ENCODE measurements at regions not wholly inside any gene's neighbourhood (a gene's known extent, or its start where the extent isn't known, plus 50 kb on each side); places are given as distances from the start of the nearest gene placed in this dataset.
A peak's percentile ranks its signal among the peaks of the same experiment; 100 is the strongest.

DNA sequence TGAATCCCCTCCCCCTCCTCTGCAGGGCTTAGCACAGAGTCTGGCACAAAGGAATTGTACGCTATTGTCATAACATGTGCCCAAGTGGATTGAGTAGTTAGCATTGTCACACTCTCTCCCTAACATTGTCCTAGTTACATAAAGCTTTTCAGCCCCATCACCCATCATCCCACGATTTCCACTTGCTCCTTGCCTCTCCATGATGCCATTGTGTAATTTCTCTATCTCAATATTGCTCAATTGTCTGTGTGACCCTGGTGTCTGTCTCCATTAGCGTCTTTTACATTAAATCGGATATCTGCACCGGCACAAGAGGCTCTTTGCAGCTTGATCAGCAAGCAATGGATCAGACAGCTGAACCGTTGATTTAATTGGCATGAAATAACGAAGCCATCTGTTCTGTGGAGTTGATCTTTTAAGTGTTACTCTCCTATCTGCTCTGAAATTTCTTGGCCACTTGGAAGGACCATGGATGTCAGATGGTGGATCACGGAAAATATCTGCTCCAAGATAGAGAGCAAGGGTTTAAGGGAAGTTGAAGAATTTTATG is 77.0 kb upstream of the HS3ST4 start:
- DNase-seq = no peak
- H2AK5ac ChIP-seq (ENCODE audit: low read length, severe bottlenecking) = no peak overlapping the region
- no peak overlapping the region for H3K4me2 ChIP-seq (ENCODE audit: low read length, poor library complexity, severe bottlenecking)
- H3K79me1 ChIP-seq (replicated peaks; ENCODE audit: low read length, poor library complexity, severe bottlenecking) = no peaks in the 10 kb centered on the region
- no peaks in the 10 kb centered on the region for H3K36me3 ChIP-seq (ENCODE audit: control insufficient read depth in 1 of 2, insufficient read depth in 2 of 2, low read depth in 1 of 2, low read length in 2 of 2)
- H3K4me3 ChIP-seq (ENCODE audit: insufficient read depth in 1 of 2, low read depth in 1 of 2, low read length in 2 of 2) = no peak overlapping the region
- no peak overlapping the region for H3K4ac ChIP-seq (ENCODE audit: low read depth in 1 of 2, low read length in 2 of 2)
- no peak overlapping the region for H4K8ac ChIP-seq (ENCODE audit: low read length)
- H3K14ac ChIP-seq (ENCODE audit: low read length in 2 of 2) = no peak overlapping the region
- no peaks in the 10 kb centered on the region for H3K27me3 ChIP-seq (ENCODE audit: control insufficient read depth in 1 of 2, insufficient read depth in 1 of 2, low read length in 2 of 2)
- no peak overlapping the region for H2BK120ac ChIP-seq (ENCODE audit: low read depth, low read length)
- no peak overlapping the region for H4K91ac ChIP-seq (ENCODE audit: low read length)
- H3K9me3 ChIP-seq (ENCODE audit: control insufficient read depth, low read length) = no peaks in the 10 kb centered on the region
- H3K27ac ChIP-seq (ENCODE audit: low read length, poor library complexity, severe bottlenecking) = no peak overlapping the region
- H3K18ac ChIP-seq (ENCODE audit: low read depth in 1 of 2, low read length in 2 of 2) = no peak overlapping the region
- H3K9ac ChIP-seq (ENCODE audit: low read length) = no peak overlapping the region
- no peak overlapping the region for H3K23ac ChIP-seq (ENCODE audit: low read length in 2 of 2)
- H3K4me1 ChIP-seq (ENCODE audit: control insufficient read depth, insufficient read depth, low read depth, low read length) = no peaks in the 10 kb centered on the region
- H2BK5ac ChIP-seq (ENCODE audit: low read depth, low read length, poor library complexity, severe bottlenecking) = no peak overlapping the region
- H2AFZ ChIP-seq (ENCODE audit: low read depth, low read length) = no peak overlapping the region
- no peak overlapping the region for H2BK15ac ChIP-seq (ENCODE audit: low read depth, poor library complexity, severe bottlenecking)
- WGBS = 69% methylated on average over 7 of the region's 8 CpGs
- H2BK12ac ChIP-seq (ENCODE audit: low read length in 2 of 2) = no peak overlapping the region

DNA sequence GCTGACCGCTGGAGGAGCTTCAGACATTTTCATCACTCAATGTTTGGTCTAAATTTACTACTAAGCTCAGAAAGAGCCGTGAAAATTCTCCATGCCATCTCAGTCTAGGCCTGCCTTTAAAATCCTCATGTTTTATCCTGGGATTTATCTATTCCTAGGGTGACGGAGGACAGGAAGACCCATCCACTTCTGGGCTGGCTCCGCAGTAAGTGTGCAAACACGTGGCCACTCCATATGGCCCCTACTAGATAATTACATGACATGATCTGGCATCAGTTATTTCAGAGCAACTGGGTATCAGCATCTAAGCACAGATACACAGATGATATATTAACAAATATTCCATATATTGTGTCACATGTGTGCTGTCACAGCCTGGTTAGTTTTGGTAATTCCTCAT is 77.8 kb upstream of the HS3ST4 start:
- Histone ChIP-seq H4K91ac (ENCODE audit: low read length) (no peak overlapping the region), H3K18ac (ENCODE audit: low read depth in 1 of 2, low read length in 2 of 2) (no peak overlapping the region), H3K23ac (ENCODE audit: low read length in 2 of 2) (no peak overlapping the region), H2BK15ac (ENCODE audit: low read depth, poor library complexity, severe bottlenecking) (no peak overlapping the region), H2BK12ac (ENCODE audit: low read length in 2 of 2) (no peak overlapping the region), H2BK120ac (ENCODE audit: low read depth, low read length) (no peak overlapping the region), H3K4me1 (ENCODE audit: control insufficient read depth, insufficient read depth, low read depth, low read length) (no peaks in the 10 kb centered on the region), H3K14ac (ENCODE audit: low read length in 2 of 2) (no peak overlapping the region), H3K4ac (ENCODE audit: low read depth in 1 of 2, low read length in 2 of 2) (no peak overlapping the region), H4K8ac (ENCODE audit: low read length) (no peak overlapping the region), H3K36me3 (ENCODE audit: control insufficient read depth in 1 of 2, insufficient read depth in 2 of 2, low read depth in 1 of 2, low read length in 2 of 2) (no peaks in the 10 kb centered on the region), H3K27ac (ENCODE audit: low read length, poor library complexity, severe bottlenecking) (no peak overlapping the region), H2AK5ac (ENCODE audit: low read length, severe bottlenecking) (no peak overlapping the region), H3K79me1 (replicated peaks; ENCODE audit: low read length, poor library complexity, severe bottlenecking) (no peaks in the 10 kb centered on the region), H3K4me3 (ENCODE audit: insufficient read depth in 1 of 2, low read depth in 1 of 2, low read length in 2 of 2) (no peak overlapping the region), H3K4me2 (ENCODE audit: low read length, poor library complexity, severe bottlenecking) (no peak overlapping the region), H2BK5ac (ENCODE audit: low read depth, low read length, poor library complexity, severe bottlenecking) (no peak overlapping the region), H3K27me3 (ENCODE audit: control insufficient read depth in 1 of 2, insufficient read depth in 1 of 2, low read length in 2 of 2) (no peaks in the 10 kb centered on the region), H3K9me3 (ENCODE audit: control insufficient read depth, low read length) (no peaks in the 10 kb centered on the region), H3K9ac (ENCODE audit: low read length) (no peak overlapping the region), H2AFZ (ENCODE audit: low read depth, low read length) (no peak overlapping the region)
- DNase-seq = no peak
- 80% methylated on average over 5 of the region's 5 CpGs for WGBS

DNA sequence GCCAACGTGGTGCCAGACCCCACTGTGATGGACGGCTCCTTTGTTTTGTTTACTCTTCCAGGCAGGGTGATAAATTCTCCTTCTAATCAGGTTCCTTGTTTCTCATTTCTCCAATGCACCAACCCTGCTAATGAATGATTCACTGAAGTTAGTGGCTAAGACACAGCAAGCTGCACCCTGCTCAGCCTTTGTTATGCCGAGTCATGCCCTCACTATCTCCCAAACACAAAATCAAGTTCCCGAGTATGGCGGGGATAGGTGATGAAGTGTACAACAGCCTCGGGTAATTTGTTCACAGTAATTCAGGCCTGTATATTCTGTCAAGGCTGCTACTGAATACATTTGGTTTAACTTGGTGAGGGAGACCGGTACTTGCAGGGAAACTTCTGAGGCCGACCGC is 83.8 kb upstream of the HS3ST4 start:
- no peak overlapping the region for H2BK120ac ChIP-seq (ENCODE audit: low read depth, low read length)
- no peak overlapping the region for H4K91ac ChIP-seq (ENCODE audit: low read length)
- H2AFZ ChIP-seq (ENCODE audit: low read depth, low read length) = no peak overlapping the region
- no peak overlapping the region for H3K27ac ChIP-seq (ENCODE audit: low read length, poor library complexity, severe bottlenecking)
- H3K9ac ChIP-seq (ENCODE audit: low read length) = no peak overlapping the region
- H3K4me1 ChIP-seq (ENCODE audit: control insufficient read depth, insufficient read depth, low read depth, low read length) = no peaks in the 10 kb centered on the region
- no peak overlapping the region for H3K4me3 ChIP-seq (ENCODE audit: insufficient read depth in 1 of 2, low read depth in 1 of 2, low read length in 2 of 2)
- WGBS = 76% methylated on average over 8 of the region's 9 CpGs
- no peak overlapping the region for H3K23ac ChIP-seq (ENCODE audit: low read length in 2 of 2)
- H4K8ac ChIP-seq (ENCODE audit: low read length) = no peak overlapping the region
- no peaks in the 10 kb centered on the region for H3K36me3 ChIP-seq (ENCODE audit: control insufficient read depth in 1 of 2, insufficient read depth in 2 of 2, low read depth in 1 of 2, low read length in 2 of 2)
- H3K79me1 ChIP-seq (replicated peaks; ENCODE audit: low read length, poor library complexity, severe bottlenecking) = no peaks in the 10 kb centered on the region
- H3K27me3 ChIP-seq (ENCODE audit: control insufficient read depth in 1 of 2, insufficient read depth in 1 of 2, low read length in 2 of 2) = no peaks in the 10 kb centered on the region
- H3K4me2 ChIP-seq (ENCODE audit: low read length, poor library complexity, severe bottlenecking) = no peak overlapping the region
- no peak overlapping the region for H2BK12ac ChIP-seq (ENCODE audit: low read length in 2 of 2)
- no peak for DNase-seq
- H3K9me3 ChIP-seq (ENCODE audit: control insufficient read depth, low read length) = no peaks in the 10 kb centered on the region
- H2BK15ac ChIP-seq (ENCODE audit: low read depth, poor library complexity, severe bottlenecking) = no peak overlapping the region
- no peak overlapping the region for H2BK5ac ChIP-seq (ENCODE audit: low read depth, low read length, poor library complexity, severe bottlenecking)
- H3K14ac ChIP-seq (ENCODE audit: low read length in 2 of 2) = no peak overlapping the region
- no peak overlapping the region for H3K4ac ChIP-seq (ENCODE audit: low read depth in 1 of 2, low read length in 2 of 2)
- no peak overlapping the region for H3K18ac ChIP-seq (ENCODE audit: low read depth in 1 of 2, low read length in 2 of 2)
- H2AK5ac ChIP-seq (ENCODE audit: low read length, severe bottlenecking) = no peak overlapping the region

DNA sequence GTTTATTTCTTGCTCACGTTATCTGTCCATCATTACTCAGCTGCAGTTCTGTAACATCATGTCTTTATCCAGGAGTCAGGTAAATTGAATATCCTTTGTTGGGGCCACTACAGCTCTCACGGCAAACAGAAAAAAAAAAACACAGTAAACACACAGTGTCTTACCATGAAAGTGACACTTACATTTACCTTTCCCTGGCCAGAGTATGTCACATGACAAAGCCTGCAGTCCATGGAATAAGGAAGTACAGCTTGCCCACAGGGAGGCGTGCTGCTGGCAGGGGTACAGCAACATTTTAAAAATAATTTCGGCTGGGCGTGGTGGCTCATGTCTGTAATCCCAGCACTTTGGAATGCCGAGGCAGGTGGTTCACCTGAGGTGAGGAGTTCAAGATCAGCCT is 85.7 kb upstream of the HS3ST4 start:
- Histone ChIP-seq H2AFZ (ENCODE audit: low read depth, low read length) (peak overlapping the region; percentile 42), H4K8ac (ENCODE audit: low read length) (no peak overlapping the region), H2BK12ac (ENCODE audit: low read length in 2 of 2) (no peak overlapping the region), H4K91ac (ENCODE audit: low read length) (no peak overlapping the region), H3K14ac (ENCODE audit: low read length in 2 of 2) (no peak overlapping the region), H3K9ac (ENCODE audit: low read length) (no peak overlapping the region), H2BK15ac (ENCODE audit: low read depth, poor library complexity, severe bottlenecking) (no peak overlapping the region), H2BK120ac (ENCODE audit: low read depth, low read length) (no peak overlapping the region), H3K9me3 (ENCODE audit: control insufficient read depth, low read length) (no peaks in the 10 kb centered on the region), H3K79me1 (replicated peaks; ENCODE audit: low read length, poor library complexity, severe bottlenecking) (no peaks in the 10 kb centered on the region), H3K4me3 (ENCODE audit: insufficient read depth in 1 of 2, low read depth in 1 of 2, low read length in 2 of 2) (no peak overlapping the region), H3K4me2 (ENCODE audit: low read length, poor library complexity, severe bottlenecking) (no peak overlapping the region), H2AK5ac (ENCODE audit: low read length, severe bottlenecking) (no peak overlapping the region), H3K36me3 (ENCODE audit: control insufficient read depth in 1 of 2, insufficient read depth in 2 of 2, low read depth in 1 of 2, low read length in 2 of 2) (no peaks in the 10 kb centered on the region), H3K4me1 (ENCODE audit: control insufficient read depth, insufficient read depth, low read depth, low read length) (no peaks in the 10 kb centered on the region), H3K18ac (ENCODE audit: low read depth in 1 of 2, low read length in 2 of 2) (no peak overlapping the region), H3K27ac (ENCODE audit: low read length, poor library complexity, severe bottlenecking) (no peak overlapping the region), H2BK5ac (ENCODE audit: low read depth, low read length, poor library complexity, severe bottlenecking) (no peak overlapping the region), H3K23ac (ENCODE audit: low read length in 2 of 2) (no peak overlapping the region), H3K27me3 (ENCODE audit: control insufficient read depth in 1 of 2, insufficient read depth in 1 of 2, low read length in 2 of 2) (no peaks in the 10 kb centered on the region), H3K4ac (ENCODE audit: low read depth in 1 of 2, low read length in 2 of 2) (no peak overlapping the region)
- 79% methylated on average over 6 of the region's 6 CpGs for WGBS
- DNase-seq = no peak

All from mesenchymal stem cell (in vitro differentiated cells and primary cell).